ENCODE measurements at regions not wholly inside any gene's neighbourhood (a gene's known extent, or its start where the extent isn't known, plus 50 kb on each side); places are given as distances from the start of the nearest gene placed in this dataset.

GRCh38 chr2:177108890-177109289, 103.7 kb upstream of the HNRNPA3 start:
- Histone ChIP-seq H3K36me3 (ENCODE audit: control insufficient read depth, insufficient read depth, low read length) (no peaks in the 10 kb centered on the region), H3K27ac (ENCODE audit: low read depth, low read length, severe bottlenecking) (no peak overlapping the region), H3K9me3 (ENCODE audit: control insufficient read depth, low read length) (no peaks in the 10 kb centered on the region), H3K4me1 (ENCODE audit: control insufficient read depth, insufficient read depth, low read length, poor library complexity, severe bottlenecking) (no peaks in the 10 kb centered on the region), H3K4me3 (ENCODE audit: extremely low read depth, insufficient read depth, low read length, poor library complexity, severe bottlenecking) (no peak overlapping the region)
- 83% methylated on average over 1 of the region's 2 CpGs; no CpG with 5 or more reads in 1 of the 2 experiments for WGBS, 2 experiments (ENCODE audit: insufficient coverage in 2 of 2)

- Histone ChIP-seq H3K36me3 (ENCODE audit: control insufficient read depth, insufficient read depth, low read length) (no peaks in the 10 kb centered on the region), H3K27ac (ENCODE audit: low read depth, low read length, severe bottlenecking) (no peak overlapping the region), H3K4me1 (ENCODE audit: control insufficient read depth, insufficient read depth, low read length, poor library complexity, severe bottlenecking) (no peaks in the 10 kb centered on the region), H3K4me3 (ENCODE audit: extremely low read depth, insufficient read depth, low read length, poor library complexity, severe bottlenecking) (no peak overlapping the region), H3K9me3 (ENCODE audit: control insufficient read depth, low read length) (no peaks in the 10 kb centered on the region)
- 73 to 100% methylated on average over 1 to 2 of the region's 5 CpGs for WGBS, 2 experiments (ENCODE audit: insufficient coverage in 2 of 2)
These were observed 97.9 kb upstream of the HNRNPA3 start for GRCh38 chr2:177114712-177115111.

GRCh38 chr2:177117755-177118154, 94.8 kb upstream of the HNRNPA3 start:
- no peak overlapping the region for H3K4me3 ChIP-seq (ENCODE audit: extremely low read depth, insufficient read depth, low read length, poor library complexity, severe bottlenecking)
- H3K4me1 ChIP-seq (ENCODE audit: control insufficient read depth, insufficient read depth, low read length, poor library complexity, severe bottlenecking): no peaks in the 10 kb centered on the region
- 100% methylated on average over 2 of the region's 3 CpGs; no CpG with 5 or more reads in 1 of the 2 experiments for WGBS, 2 experiments (ENCODE audit: insufficient coverage in 2 of 2)
- H3K36me3 ChIP-seq (ENCODE audit: control insufficient read depth, insufficient read depth, low read length): no peaks in the 10 kb centered on the region
- H3K9me3 ChIP-seq (ENCODE audit: control insufficient read depth, low read length): no peaks in the 10 kb centered on the region
- no peak overlapping the region for H3K27ac ChIP-seq (ENCODE audit: low read depth, low read length, severe bottlenecking)

GRCh38 chr2:177118636-177119035, 94.0 kb upstream of the HNRNPA3 start:
- Histone ChIP-seq H3K4me3 (ENCODE audit: extremely low read depth, insufficient read depth, low read length, poor library complexity, severe bottlenecking) (no peak overlapping the region), H3K36me3 (ENCODE audit: control insufficient read depth, insufficient read depth, low read length) (no peaks in the 10 kb centered on the region)
- 25 to 60% methylated on average over 1 to 2 of the region's 2 CpGs for WGBS, 2 experiments (ENCODE audit: insufficient coverage in 2 of 2)

GRCh38 chr2:177119099-177119498, 93.5 kb upstream of the HNRNPA3 start:
- H3K9me3 ChIP-seq (ENCODE audit: control insufficient read depth, low read length): no peaks in the 10 kb centered on the region
- 83 to 100% methylated on average over 2 to 3 of the region's 5 CpGs for whole genome bisulfite sequencing, 2 experiments (ENCODE audit: insufficient coverage in 2 of 2)
- H3K4me1 ChIP-seq (ENCODE audit: control insufficient read depth, insufficient read depth, low read length, poor library complexity, severe bottlenecking): no peaks in the 10 kb centered on the region
- H3K4me3 ChIP-seq (ENCODE audit: extremely low read depth, insufficient read depth, low read length, poor library complexity, severe bottlenecking): no peak overlapping the region
- no peak overlapping the region for H3K27ac ChIP-seq (ENCODE audit: low read depth, low read length, severe bottlenecking)
- H3K36me3 ChIP-seq (ENCODE audit: control insufficient read depth, insufficient read depth, low read length): no peaks in the 10 kb centered on the region

More at GRCh38 chr2:177118636-177119035, 94.0 kb upstream of the HNRNPA3 start:
- H3K27ac ChIP-seq (ENCODE audit: low read depth, low read length, severe bottlenecking): no peak overlapping the region
- no peaks in the 10 kb centered on the region for H3K9me3 ChIP-seq (ENCODE audit: control insufficient read depth, low read length)
- no peaks in the 10 kb centered on the region for H3K4me1 ChIP-seq (ENCODE audit: control insufficient read depth, insufficient read depth, low read length, poor library complexity, severe bottlenecking)

GRCh38 chr2:177123048-177123447, 89.5 kb upstream of the HNRNPA3 start:
- Histone ChIP-seq H3K9me3 (ENCODE audit: control insufficient read depth, low read length) (no peaks in the 10 kb centered on the region), H3K27ac (ENCODE audit: low read depth, low read length, severe bottlenecking) (no peak overlapping the region), H3K4me3 (ENCODE audit: extremely low read depth, insufficient read depth, low read length, poor library complexity, severe bottlenecking) (no peak overlapping the region), H3K4me1 (ENCODE audit: control insufficient read depth, insufficient read depth, low read length, poor library complexity, severe bottlenecking) (no peaks in the 10 kb centered on the region), H3K36me3 (ENCODE audit: control insufficient read depth, insufficient read depth, low read length) (no peaks in the 10 kb centered on the region)
- 17% methylated on average over 1 of the region's 1 CpG; no CpG with 5 or more reads in 1 of the 2 experiments for WGBS, 2 experiments (ENCODE audit: insufficient coverage in 2 of 2)

DNA sequence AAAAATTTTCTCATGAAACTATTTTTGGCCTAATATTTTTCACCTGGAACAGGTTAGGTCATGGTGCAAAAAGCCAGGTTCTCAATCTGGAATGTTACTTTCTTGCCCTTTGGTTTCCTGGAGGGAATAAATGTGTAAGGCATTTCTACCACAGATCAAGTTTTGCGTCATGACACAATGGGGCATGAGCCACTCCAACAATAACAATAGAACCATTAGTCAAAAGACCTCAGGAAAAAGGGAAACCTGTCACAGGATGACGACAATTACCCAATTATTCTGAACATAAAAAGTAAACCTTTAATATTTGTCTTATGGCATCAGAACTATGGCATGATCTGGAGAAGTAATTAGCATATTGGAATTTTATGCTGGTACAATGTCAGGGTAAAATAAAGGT, 88.2 kb upstream of the HNRNPA3 start:
- no peaks in the 10 kb centered on the region for H3K36me3 ChIP-seq (ENCODE audit: control insufficient read depth, insufficient read depth, low read length)
- WGBS, 2 experiments (ENCODE audit: insufficient coverage in 2 of 2): no CpG with 5 or more reads among the region's 2 CpGs
- no peak overlapping the region for H3K4me3 ChIP-seq (ENCODE audit: extremely low read depth, insufficient read depth, low read length, poor library complexity, severe bottlenecking)
- H3K4me1 ChIP-seq (ENCODE audit: control insufficient read depth, insufficient read depth, low read length, poor library complexity, severe bottlenecking): no peaks in the 10 kb centered on the region
- H3K27ac ChIP-seq (ENCODE audit: low read depth, low read length, severe bottlenecking): no peak overlapping the region
- H3K9me3 ChIP-seq (ENCODE audit: control insufficient read depth, low read length): no peaks in the 10 kb centered on the region

- H3K27ac ChIP-seq (ENCODE audit: low read depth, low read length, severe bottlenecking): no peak overlapping the region
- no peak overlapping the region for H3K4me3 ChIP-seq (ENCODE audit: extremely low read depth, insufficient read depth, low read length, poor library complexity, severe bottlenecking)
- H3K36me3 ChIP-seq (ENCODE audit: control insufficient read depth, insufficient read depth, low read length): no peaks in the 10 kb centered on the region
- 88 to 89% methylated on average over 1 to 6 of the region's 6 CpGs for WGBS, 2 experiments (ENCODE audit: insufficient coverage in 2 of 2)
- no peaks in the 10 kb centered on the region for H3K4me1 ChIP-seq (ENCODE audit: control insufficient read depth, insufficient read depth, low read length, poor library complexity, severe bottlenecking)
- no peaks in the 10 kb centered on the region for H3K9me3 ChIP-seq (ENCODE audit: control insufficient read depth, low read length)
These were observed 84.8 kb upstream of the HNRNPA3 start for GRCh38 chr2:177127821-177128220.

DNA sequence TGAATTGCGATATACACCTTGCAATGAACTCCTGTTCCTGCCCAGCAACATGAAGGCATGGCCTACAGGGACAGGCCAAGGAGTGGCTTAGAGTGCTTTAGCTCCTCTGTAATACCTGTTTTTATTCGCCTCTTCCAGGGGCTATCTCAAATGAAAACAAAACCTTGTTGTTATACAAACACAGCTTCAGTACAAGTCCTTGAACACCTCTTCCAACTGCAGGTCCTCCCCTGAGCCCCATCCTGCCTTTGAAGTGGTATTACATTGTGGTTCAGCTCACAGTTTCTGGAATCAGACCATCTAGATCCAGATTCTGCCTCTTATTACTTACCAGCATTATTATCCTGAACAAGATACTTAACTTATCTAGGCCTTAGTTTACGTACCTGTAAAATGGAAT, 83.0 kb upstream of the HNRNPA3 start:
- no peaks in the 10 kb centered on the region for H3K9me3 ChIP-seq (ENCODE audit: control insufficient read depth, low read length)
- 80 to 87% methylated on average over 2 of the region's 3 CpGs for WGBS, 2 experiments (ENCODE audit: insufficient coverage in 2 of 2)
- H3K36me3 ChIP-seq (ENCODE audit: control insufficient read depth, insufficient read depth, low read length): no peaks in the 10 kb centered on the region
- no peaks in the 10 kb centered on the region for H3K4me1 ChIP-seq (ENCODE audit: control insufficient read depth, insufficient read depth, low read length, poor library complexity, severe bottlenecking)
- H3K27ac ChIP-seq (ENCODE audit: low read depth, low read length, severe bottlenecking): no peak overlapping the region
- H3K4me3 ChIP-seq (ENCODE audit: extremely low read depth, insufficient read depth, low read length, poor library complexity, severe bottlenecking): no peak overlapping the region

- Histone ChIP-seq H3K36me3 (ENCODE audit: control insufficient read depth, insufficient read depth, low read length) (no peaks in the 10 kb centered on the region), H3K9me3 (ENCODE audit: control insufficient read depth, low read length) (no peaks in the 10 kb centered on the region), H3K27ac (ENCODE audit: low read depth, low read length, severe bottlenecking) (no peak overlapping the region), H3K4me3 (ENCODE audit: extremely low read depth, insufficient read depth, low read length, poor library complexity, severe bottlenecking) (no peak overlapping the region), H3K4me1 (ENCODE audit: control insufficient read depth, insufficient read depth, low read length, poor library complexity, severe bottlenecking) (no peaks in the 10 kb centered on the region)
These were observed 80.7 kb upstream of the HNRNPA3 start for GRCh38 chr2:177131858-177132257.

GRCh38 chr2:177138823-177139222, 73.8 kb upstream of the HNRNPA3 start:
- H3K4me1 ChIP-seq (ENCODE audit: control insufficient read depth, insufficient read depth, low read length, poor library complexity, severe bottlenecking): no peaks in the 10 kb centered on the region

GRCh38 chr2:177141866-177142265, 70.7 kb upstream of the HNRNPA3 start:
- no peaks in the 10 kb centered on the region for H3K36me3 ChIP-seq (ENCODE audit: control insufficient read depth, insufficient read depth, low read length)
- no peaks in the 10 kb centered on the region for H3K4me1 ChIP-seq (ENCODE audit: control insufficient read depth, insufficient read depth, low read length, poor library complexity, severe bottlenecking)
- WGBS, 2 experiments (ENCODE audit: insufficient coverage in 2 of 2): 97 to 100% methylated on average over 3 of the region's 3 CpGs
- H3K4me3 ChIP-seq (ENCODE audit: extremely low read depth, insufficient read depth, low read length, poor library complexity, severe bottlenecking): no peak overlapping the region
- no peak overlapping the region for H3K27ac ChIP-seq (ENCODE audit: low read depth, low read length, severe bottlenecking)
- no peaks in the 10 kb centered on the region for H3K9me3 ChIP-seq (ENCODE audit: control insufficient read depth, low read length)

More at GRCh38 chr2:177138823-177139222, 73.8 kb upstream of the HNRNPA3 start:
- Histone ChIP-seq H3K36me3 (ENCODE audit: control insufficient read depth, insufficient read depth, low read length) (no peaks in the 10 kb centered on the region), H3K9me3 (ENCODE audit: control insufficient read depth, low read length) (no peaks in the 10 kb centered on the region), H3K4me3 (ENCODE audit: extremely low read depth, insufficient read depth, low read length, poor library complexity, severe bottlenecking) (no peak overlapping the region), H3K27ac (ENCODE audit: low read depth, low read length, severe bottlenecking) (no peak overlapping the region)
